ENCODE measurements at regions not wholly inside any gene's neighbourhood (a gene's known extent, or its start where the extent isn't known, plus 50 kb on each side); places are given as distances from the start of the nearest gene placed in this dataset.

- DNase-seq (ENCODE audit: low read depth, low spot score) = no peak
- no peaks in the 10 kb centered on the region for H3K27me3 Mint-ChIP-seq (ENCODE audit: low read depth)
- H3K4me1 Mint-ChIP-seq = peaks cover 36% of the 10 kb centered on the region
- H3K36me3 Mint-ChIP-seq (ENCODE audit: low read depth) = no peaks in the 10 kb centered on the region
- no peak overlapping the region for H3K4me3 Mint-ChIP-seq
- no peak overlapping the region for H3K27ac Mint-ChIP-seq (ENCODE audit: unreplicated experiment)
- TF ChIP-seq, protein P1, sequence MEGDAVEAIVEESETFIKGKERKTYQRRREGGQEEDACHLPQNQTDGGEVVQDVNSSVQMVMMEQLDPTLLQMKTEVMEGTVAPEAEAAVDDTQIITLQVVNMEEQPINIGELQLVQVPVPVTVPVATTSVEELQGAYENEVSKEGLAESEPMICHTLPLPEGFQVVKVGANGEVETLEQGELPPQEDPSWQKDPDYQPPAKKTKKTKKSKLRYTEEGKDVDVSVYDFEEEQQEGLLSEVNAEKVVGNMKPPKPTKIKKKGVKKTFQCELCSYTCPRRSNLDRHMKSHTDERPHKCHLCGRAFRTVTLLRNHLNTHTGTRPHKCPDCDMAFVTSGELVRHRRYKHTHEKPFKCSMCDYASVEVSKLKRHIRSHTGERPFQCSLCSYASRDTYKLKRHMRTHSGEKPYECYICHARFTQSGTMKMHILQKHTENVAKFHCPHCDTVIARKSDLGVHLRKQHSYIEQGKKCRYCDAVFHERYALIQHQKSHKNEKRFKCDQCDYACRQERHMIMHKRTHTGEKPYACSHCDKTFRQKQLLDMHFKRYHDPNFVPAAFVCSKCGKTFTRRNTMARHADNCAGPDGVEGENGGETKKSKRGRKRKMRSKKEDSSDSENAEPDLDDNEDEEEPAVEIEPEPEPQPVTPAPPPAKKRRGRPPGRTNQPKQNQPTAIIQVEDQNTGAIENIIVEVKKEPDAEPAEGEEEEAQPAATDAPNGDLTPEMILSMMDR (conservative IDR thresholded peaks at IDR 0.05) = no peak
- no peaks in the 10 kb centered on the region for H3K9me3 Mint-ChIP-seq
Observed at GRCh38 chr1:83773059-83773458, 225.9 kb downstream of the TTLL7 start.

DNA sequence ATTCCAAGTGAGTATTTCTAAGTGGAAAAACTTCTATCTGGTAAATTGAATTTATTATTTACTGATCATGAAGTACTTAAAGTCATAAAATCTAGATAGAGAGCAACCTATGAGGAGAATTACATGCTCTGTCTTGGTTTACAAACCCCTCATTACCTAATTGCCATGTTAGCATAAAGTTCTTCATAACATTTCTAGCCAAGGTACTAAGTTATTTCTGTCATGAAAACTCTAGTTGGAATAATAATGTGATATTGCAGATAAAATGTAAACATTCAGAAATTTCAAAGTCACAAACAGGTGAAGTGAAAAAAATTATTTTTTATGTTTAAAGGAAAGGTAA is 228.6 kb downstream of the TTLL7 start:
- Mint-ChIP-seq H3K9me3 (no peaks in the 10 kb centered on the region), H3K36me3 (ENCODE audit: low read depth) (no peaks in the 10 kb centered on the region), H3K27ac (ENCODE audit: unreplicated experiment) (no peak overlapping the region), H3K27me3 (ENCODE audit: low read depth) (no peaks in the 10 kb centered on the region), H3K4me1 (peaks cover 21% of the 10 kb centered on the region), H3K4me3 (no peak overlapping the region)
- DNase-seq (ENCODE audit: low read depth, low spot score) = no peak
- TF ChIP-seq, protein P1 (conservative IDR thresholded peaks at IDR 0.05) = no peak

- Mint-ChIP-seq H3K27ac (ENCODE audit: unreplicated experiment) (no peak overlapping the region), H3K27me3 (ENCODE audit: low read depth) (no peaks in the 10 kb centered on the region), H3K9me3 (no peaks in the 10 kb centered on the region), H3K36me3 (ENCODE audit: low read depth) (no peaks in the 10 kb centered on the region), H3K4me1 (peaks cover 25% of the 10 kb centered on the region), H3K4me3 (no peak overlapping the region)
- TF ChIP-seq, protein P1 (conservative IDR thresholded peaks at IDR 0.05) = no peak
- DNase-seq (ENCODE audit: low read depth, low spot score) = no peak
Observed at GRCh38 chr1:83769594-83770318, 229.2 kb downstream of the TTLL7 start.

DNA sequence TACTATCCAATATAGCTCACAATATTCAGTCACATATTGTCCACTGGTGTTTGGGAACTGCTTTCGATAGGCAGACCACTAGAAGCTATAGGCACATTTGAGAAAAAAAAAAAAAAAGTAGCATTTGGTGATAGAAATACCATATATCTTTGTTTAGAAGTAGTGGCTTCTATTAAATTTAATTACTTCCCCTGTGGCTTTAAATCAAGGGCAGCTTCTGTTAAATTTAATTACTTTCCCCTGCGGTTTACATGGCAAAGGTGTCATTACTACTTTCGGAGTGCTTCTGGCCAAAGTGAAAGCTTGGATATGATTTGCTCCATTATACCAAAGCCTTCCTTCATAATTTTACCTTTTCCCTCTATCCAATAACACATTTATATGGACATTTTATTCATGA is 229.9 kb downstream of the TTLL7 start:
- Mint-ChIP-seq H3K36me3 (ENCODE audit: low read depth) (no peaks in the 10 kb centered on the region), H3K4me1 (peaks cover 32% of the 10 kb centered on the region), H3K4me3 (no peak overlapping the region), H3K27me3 (ENCODE audit: low read depth) (no peaks in the 10 kb centered on the region), H3K9me3 (no peaks in the 10 kb centered on the region), H3K27ac (ENCODE audit: unreplicated experiment) (no peak overlapping the region)
- TF ChIP-seq, protein P1 (conservative IDR thresholded peaks at IDR 0.05) = no peak
- no peak for DNase-seq (ENCODE audit: low read depth, low spot score)

DNA sequence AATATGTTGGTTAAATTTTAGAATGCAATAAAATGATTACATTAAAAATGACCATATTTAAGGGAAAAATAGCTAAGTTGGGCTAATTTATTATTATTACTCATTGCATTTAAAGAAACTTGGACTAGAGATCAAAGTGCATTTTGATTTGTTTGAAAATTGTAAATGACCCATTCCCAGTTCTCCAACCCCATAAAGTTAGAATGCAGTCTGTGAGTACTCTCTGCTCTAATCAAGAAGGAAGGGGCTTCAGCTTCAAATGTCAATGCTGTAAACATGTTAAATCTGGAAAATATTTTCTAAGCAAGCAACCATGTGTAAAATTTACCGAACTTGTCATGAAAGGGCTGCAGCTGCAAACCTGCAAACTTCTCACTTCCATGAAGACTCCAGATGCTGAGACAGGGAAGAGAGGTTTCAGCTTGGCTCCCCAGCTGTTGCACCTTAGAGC is 232.7 kb downstream of the TTLL7 start:
- Mint-ChIP-seq H3K27ac (ENCODE audit: unreplicated experiment) (no peak overlapping the region), H3K4me3 (no peak overlapping the region), H3K27me3 (ENCODE audit: low read depth) (no peaks in the 10 kb centered on the region), H3K4me1 (peaks cover 48% of the 10 kb centered on the region), H3K9me3 (no peaks in the 10 kb centered on the region), H3K36me3 (ENCODE audit: low read depth) (no peaks in the 10 kb centered on the region)
- DNase-seq (ENCODE audit: low read depth, low spot score) = no peak
- TF ChIP-seq, protein P1 (conservative IDR thresholded peaks at IDR 0.05) = no peak
